HCT116 (cell line): ENCODE measurements at regions not wholly inside any gene's neighbourhood (a gene's known extent, or its start where the extent isn't known, plus 50 kb on each side); places are given as distances from the start of the nearest gene placed in this dataset.

Experiments
- ATAC-seq: fragments of 200-7000 bp; cut with Tn5 transposase; 2 replicates; pipeline ENCODE4 v1.9.1; 2020; ENCODE audit warnings: mild to moderate bottlenecking, moderate library complexity
- BruUV-seq: library from RNA; stranded (reverse); fragments of 400-500 nt; replicated peaks from 2 replicates; lab custom pipeline; 2021; lab: Mats Ljungman, UMichigan
- CTCF ChIA-PET: fragments of 300-600 bp; sonication (Branson Sonifier 250); formaldehyde crosslinking; loops from one replicate; lab custom pipeline; 2021; ENCODE audit warnings: antibody characterized with exemption; lab: Charles Lee
- POLR2A ChIA-PET: fragments of 300-600, 350-600 bp; sonication (Branson Sonifier 250); formaldehyde crosslinking; loops from one replicate; lab custom pipeline; 2021; ENCODE audit warnings: antibody characterized with exemption; lab: Charles Lee
- RAD21 ChIA-PET, 2 experiments: fragments of 300-600 bp; sonication (Branson Sonifier 250); formaldehyde crosslinking; loops; one replicate each; lab custom pipeline; 2023; ENCODE audit warnings: low total read pairs in 2 of 2; ENCODE audit not compliant: uncharacterized antibody in 2 of 2, unreplicated experiment in 2 of 2, low non-redundant PET in 1 of 2; lab: Charles Lee
- DNase-seq: peaks from one replicate; pipeline ENCODE4 v3.0.0-alpha.2; 2010; ENCODE audit warnings: low read depth, low spot score
- H2AFZ ChIP-seq: fragments of 200-600 bp; shearing (Covaris generic), sonication (generic); 2 replicates; pipeline ENCODE4 v1.6.1; 2017; ENCODE audit warnings: low read depth, mixed run types, mixed read lengths, antibody characterized with exemption, low read length; ENCODE audit not compliant: poor library complexity, severe bottlenecking
- H3K27ac ChIP-seq: 2 replicates; pipeline ENCODE4 v1.5.1; 2012; ENCODE audit warnings: low read depth, low read length
- H3K27me3 ChIP-seq: fragments of 200-600 bp; sonication (generic); 2 replicates; pipeline ENCODE4 v1.6.1; 2016; ENCODE audit warnings: mixed run types, low read length, mixed read lengths; ENCODE audit not compliant: insufficient read depth
- H3K36me3 ChIP-seq, 2 experiments: fragments of 200-500 bp in 1 of 2; fragments of 200-600 bp in 1 of 2; sonication (Bioruptor generic) in 1 of 2; sonication (generic) in 1 of 2; 2 replicates each; pipeline versions ENCODE4 v1.5.1 to v1.6.1; 2014 to 2016; ENCODE audit warnings: low read length in 2 of 2, inconsistent platforms in 1 of 2, mixed read lengths in 1 of 2, mixed run types in 1 of 2; ENCODE audit not compliant: insufficient read depth in 2 of 2, control insufficient read depth in 1 of 2
- H3K4me1 ChIP-seq, 2 experiments: fragments of 200-600 bp in 1 of 2; sonication (generic) in 1 of 2; 2 replicates each; pipeline versions ENCODE4 v1.5.1 to v1.6.1; 2012 to 2017; ENCODE audit warnings: low read length in 2 of 2, inconsistent platforms in 1 of 2, mild to moderate bottlenecking in 1 of 2, mixed read lengths in 1 of 2, mixed run types in 1 of 2, moderate library complexity in 1 of 2; ENCODE audit not compliant: insufficient read depth in 2 of 2, control insufficient read depth in 1 of 2
- H3K4me2 ChIP-seq: fragments of 200-600 bp; sonication (generic); 2 replicates; pipeline ENCODE4 v1.6.1; 2017; ENCODE audit warnings: mixed run types, low read length, mixed read lengths
- H3K4me3 ChIP-seq, 2 experiments: fragments of 200-600 bp in 1 of 2; sonication (generic) in 1 of 2; replicated peaks in 1 of 2; 2 replicates each; pipeline ENCODE4 v1.5.1; 2011 to 2016; ENCODE audit warnings: low read length in 2 of 2, control low read depth in 1 of 2, low read depth in 1 of 2, mild to moderate bottlenecking in 1 of 2, mixed read lengths in 1 of 2, mixed run types in 1 of 2
- H3K79me2 ChIP-seq: fragments of 200-600 bp; sonication (generic); 2 replicates; pipeline ENCODE4 v1.6.1; 2017; ENCODE audit warnings: mild to moderate bottlenecking, mixed run types, low read length, moderate library complexity, mixed read lengths; ENCODE audit not compliant: insufficient read depth
- H3K9ac ChIP-seq: fragments of 200-600 bp; sonication (generic); 2 replicates; pipeline ENCODE4 v1.6.1; 2016; ENCODE audit warnings: low read length, mixed read lengths
- H3K9me2 ChIP-seq: fragments of 200-600 bp; sonication (generic), shearing (Covaris generic); 2 replicates; pipeline ENCODE4 v1.6.1; 2017; ENCODE audit warnings: mixed run types, mild to moderate bottlenecking, moderate library complexity; ENCODE audit not compliant: insufficient read depth
- H3K9me3 ChIP-seq, 2 experiments: fragments of 200-500 bp in 1 of 2; fragments of 200-600 bp in 1 of 2; sonication (Bioruptor generic) in 1 of 2; sonication (generic) in 1 of 2; 2 replicates each; pipeline ENCODE4 v1.6.1; 2014 to 2017; ENCODE audit warnings: low read length in 2 of 2, mixed read lengths in 2 of 2, inconsistent platforms in 1 of 2, low read depth in 1 of 2, mild to moderate bottlenecking in 1 of 2, mixed run types in 1 of 2, moderate library complexity in 1 of 2; ENCODE audit not compliant: control insufficient read depth in 1 of 2, insufficient read depth in 1 of 2
- H4K20me1 ChIP-seq: fragments of 200-600 bp; sonication (generic), shearing (Covaris generic); 2 replicates; pipeline ENCODE4 v1.6.1; 2017; ENCODE audit warnings: mixed run types, mild to moderate bottlenecking, moderate library complexity; ENCODE audit not compliant: insufficient read depth
- CEBPB ChIP-seq: IDR thresholded peaks from 2 replicates; pipeline ENCODE4 v1.6.1; 2012; ENCODE audit warnings: low read depth
- EZH2 ChIP-seq: fragments of 200-600 bp; sonication (generic); IDR thresholded peaks from 2 replicates; pipeline ENCODE4 v1.6.1; 2017; ENCODE audit warnings: antibody characterized with exemption, mixed run types
- FOSL1 ChIP-seq: IDR thresholded peaks from 2 replicates; pipeline ENCODE4 v1.6.1; 2012; ENCODE audit warnings: low read depth
- RAD21 ChIP-seq: IDR thresholded peaks from 2 replicates; pipeline ENCODE4 v1.6.1; 2012; ENCODE audit warnings: low read depth, mild to moderate bottlenecking
- SP1 ChIP-seq: IDR thresholded peaks from 2 replicates; pipeline ENCODE4 v1.6.1; 2012; ENCODE audit warnings: low read depth
- YY1 ChIP-seq: IDR thresholded peaks from 2 replicates; pipeline ENCODE4 v1.6.1; 2011; ENCODE audit warnings: low read length, low read depth, moderate library complexity, mild to moderate bottlenecking; ENCODE audit not compliant: insufficient replicate concordance; ENCODE audit errors: extremely low read depth
- intact Hi-C: fragments of 100-400 bp; cut with micrococcal nuclease; formaldehyde crosslinking; loops from 2 replicates; pipeline ENCODE4 v1.10.0; 2022
- TF ChIP-seq, protein P1 (sequence below): IDR thresholded peaks from 2 replicates; pipeline ENCODE4 v1.6.1; 2012; ENCODE audit warnings: low read depth
- TF ChIP-seq, protein P2 (sequence below): IDR thresholded peaks from 2 replicates; pipeline ENCODE4 v1.6.1; 2011; ENCODE audit warnings: mild to moderate bottlenecking, low read length, moderate library complexity; ENCODE audit not compliant: insufficient replicate concordance; ENCODE audit errors: extremely low read depth

- TF ChIP-seq, protein P1, sequence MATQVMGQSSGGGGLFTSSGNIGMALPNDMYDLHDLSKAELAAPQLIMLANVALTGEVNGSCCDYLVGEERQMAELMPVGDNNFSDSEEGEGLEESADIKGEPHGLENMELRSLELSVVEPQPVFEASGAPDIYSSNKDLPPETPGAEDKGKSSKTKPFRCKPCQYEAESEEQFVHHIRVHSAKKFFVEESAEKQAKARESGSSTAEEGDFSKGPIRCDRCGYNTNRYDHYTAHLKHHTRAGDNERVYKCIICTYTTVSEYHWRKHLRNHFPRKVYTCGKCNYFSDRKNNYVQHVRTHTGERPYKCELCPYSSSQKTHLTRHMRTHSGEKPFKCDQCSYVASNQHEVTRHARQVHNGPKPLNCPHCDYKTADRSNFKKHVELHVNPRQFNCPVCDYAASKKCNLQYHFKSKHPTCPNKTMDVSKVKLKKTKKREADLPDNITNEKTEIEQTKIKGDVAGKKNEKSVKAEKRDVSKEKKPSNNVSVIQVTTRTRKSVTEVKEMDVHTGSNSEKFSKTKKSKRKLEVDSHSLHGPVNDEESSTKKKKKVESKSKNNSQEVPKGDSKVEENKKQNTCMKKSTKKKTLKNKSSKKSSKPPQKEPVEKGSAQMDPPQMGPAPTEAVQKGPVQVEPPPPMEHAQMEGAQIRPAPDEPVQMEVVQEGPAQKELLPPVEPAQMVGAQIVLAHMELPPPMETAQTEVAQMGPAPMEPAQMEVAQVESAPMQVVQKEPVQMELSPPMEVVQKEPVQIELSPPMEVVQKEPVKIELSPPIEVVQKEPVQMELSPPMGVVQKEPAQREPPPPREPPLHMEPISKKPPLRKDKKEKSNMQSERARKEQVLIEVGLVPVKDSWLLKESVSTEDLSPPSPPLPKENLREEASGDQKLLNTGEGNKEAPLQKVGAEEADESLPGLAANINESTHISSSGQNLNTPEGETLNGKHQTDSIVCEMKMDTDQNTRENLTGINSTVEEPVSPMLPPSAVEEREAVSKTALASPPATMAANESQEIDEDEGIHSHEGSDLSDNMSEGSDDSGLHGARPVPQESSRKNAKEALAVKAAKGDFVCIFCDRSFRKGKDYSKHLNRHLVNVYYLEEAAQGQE, result no peak
- TF ChIP-seq RAD21, result no peak
- TF ChIP-seq, protein P2, sequence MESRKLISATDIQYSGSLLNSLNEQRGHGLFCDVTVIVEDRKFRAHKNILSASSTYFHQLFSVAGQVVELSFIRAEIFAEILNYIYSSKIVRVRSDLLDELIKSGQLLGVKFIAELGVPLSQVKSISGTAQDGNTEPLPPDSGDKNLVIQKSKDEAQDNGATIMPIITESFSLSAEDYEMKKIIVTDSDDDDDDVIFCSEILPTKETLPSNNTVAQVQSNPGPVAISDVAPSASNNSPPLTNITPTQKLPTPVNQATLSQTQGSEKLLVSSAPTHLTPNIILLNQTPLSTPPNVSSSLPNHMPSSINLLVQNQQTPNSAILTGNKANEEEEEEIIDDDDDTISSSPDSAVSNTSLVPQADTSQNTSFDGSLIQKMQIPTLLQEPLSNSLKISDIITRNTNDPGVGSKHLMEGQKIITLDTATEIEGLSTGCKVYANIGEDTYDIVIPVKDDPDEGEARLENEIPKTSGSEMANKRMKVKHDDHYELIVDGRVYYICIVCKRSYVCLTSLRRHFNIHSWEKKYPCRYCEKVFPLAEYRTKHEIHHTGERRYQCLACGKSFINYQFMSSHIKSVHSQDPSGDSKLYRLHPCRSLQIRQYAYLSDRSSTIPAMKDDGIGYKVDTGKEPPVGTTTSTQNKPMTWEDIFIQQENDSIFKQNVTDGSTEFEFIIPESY, result no peak
- TF ChIP-seq CEBPB, result no peak
- no peak for TF ChIP-seq FOSL1
Observed at GRCh38 chr5:23756779-23757178, 249.4 kb downstream of the PRDM9 start (continued).

GRCh38 chr5:23763170-23763569 is 255.8 kb downstream of the PRDM9 start:
- no peak overlapping the region for H3K9ac ChIP-seq
- H2AFZ ChIP-seq, result no peak overlapping the region
- H3K27ac ChIP-seq, result no peak overlapping the region
- TF ChIP-seq SP1 (no peak), YY1 (no peak), EZH2 (no peak)
- TF ChIP-seq, protein P2, result no peak
- H3K4me3 ChIP-seq, result no peak overlapping the region
- H3K36me3 ChIP-seq, result no peaks in the 10 kb centered on the region; a peak in 1 of 4 replicates
- H3K9me2 ChIP-seq, result no peaks in the 10 kb centered on the region
- H3K4me2 ChIP-seq, result no peak overlapping the region
- H3K27me3 ChIP-seq, result no peaks in the 10 kb centered on the region
- DNase-seq, result no peak
- H3K9me3 ChIP-seq, result peaks cover 7 to 11% of the 10 kb centered on the region in 2 experiments; a peak in 2 of 4 replicates
- no peaks in the 10 kb centered on the region for H4K20me1 ChIP-seq
- POLR2A ChIA-PET, result no interaction called here
- RAD21 ChIA-PET, result no interaction called here
- no peaks in the 10 kb centered on the region for H3K79me2 ChIP-seq
- H3K4me1 ChIP-seq, result no peaks in the 10 kb centered on the region
- ATAC-seq, result no peak
- no TSS peak for BruUV-seq
- CTCF ChIA-PET, result no interaction called here
- intact Hi-C loops, result no loop called here
